GM12874 (cell line): ENCODE measurements at regions not wholly inside any gene's neighbourhood (a gene's known extent, or its start where the extent isn't known, plus 50 kb on each side); places are given as distances from the start of the nearest gene placed in this dataset.

Experiments used
- TF ChIP-seq, protein P1 (sequence below): IDR thresholded peaks from 2 replicates; pipeline ENCODE4 v1.5.1; 2011; ENCODE audit warnings: low read depth, mild to moderate bottlenecking, control low read depth, low read length, moderate library complexity; ENCODE audit not compliant: insufficient read depth

DNA sequence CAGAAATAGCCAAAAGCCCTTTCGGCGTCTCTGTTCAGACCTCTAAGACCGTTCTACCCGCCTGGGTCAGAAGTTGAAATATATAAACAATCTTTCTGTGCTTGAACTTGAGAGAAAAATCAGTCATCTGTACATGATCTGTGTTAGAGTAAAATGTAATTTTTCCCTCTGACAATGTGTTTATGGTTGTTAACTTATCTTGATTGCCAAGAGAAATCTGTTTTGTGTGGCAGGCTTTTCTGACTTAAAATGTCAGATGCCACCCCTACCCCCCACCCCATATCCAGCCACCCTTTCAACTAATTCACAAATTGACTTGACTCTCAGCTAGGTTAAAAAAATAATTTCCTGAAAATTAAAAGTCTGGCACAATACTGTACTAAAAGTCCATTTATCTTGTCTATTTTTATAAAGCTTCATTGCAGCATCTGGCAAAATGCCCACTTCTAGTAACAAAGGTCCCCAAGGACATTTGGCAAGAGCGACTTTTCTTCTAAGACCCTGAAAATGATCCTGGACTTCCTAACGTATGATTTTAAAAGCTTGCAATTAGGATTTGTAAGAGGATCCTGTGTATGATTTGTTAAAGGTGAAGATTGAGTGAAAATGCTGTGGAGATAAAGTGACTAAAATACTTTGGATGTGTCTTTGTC, 304.2 kb downstream of the EPHA4 start:
- TF ChIP-seq, protein P1, sequence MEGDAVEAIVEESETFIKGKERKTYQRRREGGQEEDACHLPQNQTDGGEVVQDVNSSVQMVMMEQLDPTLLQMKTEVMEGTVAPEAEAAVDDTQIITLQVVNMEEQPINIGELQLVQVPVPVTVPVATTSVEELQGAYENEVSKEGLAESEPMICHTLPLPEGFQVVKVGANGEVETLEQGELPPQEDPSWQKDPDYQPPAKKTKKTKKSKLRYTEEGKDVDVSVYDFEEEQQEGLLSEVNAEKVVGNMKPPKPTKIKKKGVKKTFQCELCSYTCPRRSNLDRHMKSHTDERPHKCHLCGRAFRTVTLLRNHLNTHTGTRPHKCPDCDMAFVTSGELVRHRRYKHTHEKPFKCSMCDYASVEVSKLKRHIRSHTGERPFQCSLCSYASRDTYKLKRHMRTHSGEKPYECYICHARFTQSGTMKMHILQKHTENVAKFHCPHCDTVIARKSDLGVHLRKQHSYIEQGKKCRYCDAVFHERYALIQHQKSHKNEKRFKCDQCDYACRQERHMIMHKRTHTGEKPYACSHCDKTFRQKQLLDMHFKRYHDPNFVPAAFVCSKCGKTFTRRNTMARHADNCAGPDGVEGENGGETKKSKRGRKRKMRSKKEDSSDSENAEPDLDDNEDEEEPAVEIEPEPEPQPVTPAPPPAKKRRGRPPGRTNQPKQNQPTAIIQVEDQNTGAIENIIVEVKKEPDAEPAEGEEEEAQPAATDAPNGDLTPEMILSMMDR: no peak

DNA sequence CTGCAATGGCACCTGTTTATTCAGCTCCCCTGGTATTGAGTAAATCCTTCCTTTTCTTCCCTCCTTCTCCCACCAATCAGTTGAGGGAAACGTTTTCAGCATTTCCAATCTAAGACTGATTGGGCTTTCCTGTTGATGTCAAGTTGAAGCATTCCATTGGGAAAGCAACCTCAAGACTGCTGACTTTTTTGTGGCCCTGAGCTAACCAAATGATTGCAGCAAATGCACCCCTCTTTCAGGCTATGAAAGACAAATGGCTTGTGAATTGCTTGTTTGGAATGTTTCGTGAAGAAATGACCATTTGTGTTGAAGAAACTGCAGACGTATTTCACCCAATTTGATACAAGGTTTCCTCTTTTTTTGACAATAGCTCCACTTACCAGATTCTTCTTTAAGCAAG, 303.5 kb downstream of the EPHA4 start:
- TF ChIP-seq, protein P1: no peak

DNA sequence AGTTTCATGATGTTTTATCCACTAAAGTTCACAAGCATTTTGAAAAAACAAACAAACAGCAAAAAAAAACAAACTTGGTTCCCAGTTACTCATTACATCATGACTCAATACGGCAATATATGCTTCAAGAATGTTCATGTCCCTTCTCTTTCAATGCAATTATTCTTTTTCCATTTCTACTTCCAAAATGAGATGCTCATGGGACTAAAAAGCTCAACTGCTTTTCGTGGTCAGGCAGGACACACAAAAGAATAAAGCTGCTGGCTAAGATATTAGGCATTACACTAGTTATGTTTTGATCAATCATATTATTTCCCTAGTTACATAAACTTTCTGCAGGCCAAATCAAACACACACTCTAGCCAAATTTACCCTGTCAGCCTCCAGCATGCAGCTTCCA, 301.3 kb downstream of the EPHA4 start:
- TF ChIP-seq, protein P1: no peak

DNA sequence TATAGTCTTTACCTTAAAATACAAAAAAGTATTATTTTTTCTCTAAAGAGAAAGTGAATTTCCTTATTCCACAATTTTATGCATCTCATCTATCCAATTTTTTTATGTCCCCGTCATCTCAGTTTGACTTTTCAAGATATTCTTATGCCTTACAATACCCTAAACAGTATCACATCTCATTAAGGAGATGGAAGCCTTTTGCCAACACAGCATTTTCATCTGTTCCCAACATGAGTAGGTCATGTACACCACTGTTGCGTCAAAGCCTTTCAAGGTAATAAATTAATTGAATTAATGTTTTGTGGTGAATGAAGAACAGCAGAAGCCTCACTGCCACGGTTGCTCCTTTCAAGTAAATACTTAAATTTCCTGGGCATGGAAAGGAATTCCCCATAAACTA, 299.4 kb downstream of the EPHA4 start:
- TF ChIP-seq, protein P1: no peak

DNA sequence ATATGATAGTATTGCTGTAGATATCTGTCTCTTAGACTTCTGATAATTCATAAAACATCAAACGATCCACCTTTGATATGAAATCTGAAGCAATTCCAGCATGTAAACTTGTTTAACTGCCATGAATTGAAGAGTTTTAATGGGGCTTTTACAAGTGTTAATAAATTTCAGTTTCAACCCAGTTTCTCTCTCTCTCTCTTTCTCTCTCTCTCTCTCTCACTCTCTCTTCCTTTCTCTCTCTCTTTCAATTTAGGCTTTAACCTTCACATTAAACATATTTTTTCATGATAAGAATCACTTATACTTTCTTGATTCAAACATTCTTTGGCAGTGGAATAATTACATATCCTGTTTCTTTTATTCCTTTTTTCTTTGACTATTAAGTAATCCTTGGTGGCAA, 296.1 kb downstream of the EPHA4 start:
- TF ChIP-seq, protein P1: no peak

DNA sequence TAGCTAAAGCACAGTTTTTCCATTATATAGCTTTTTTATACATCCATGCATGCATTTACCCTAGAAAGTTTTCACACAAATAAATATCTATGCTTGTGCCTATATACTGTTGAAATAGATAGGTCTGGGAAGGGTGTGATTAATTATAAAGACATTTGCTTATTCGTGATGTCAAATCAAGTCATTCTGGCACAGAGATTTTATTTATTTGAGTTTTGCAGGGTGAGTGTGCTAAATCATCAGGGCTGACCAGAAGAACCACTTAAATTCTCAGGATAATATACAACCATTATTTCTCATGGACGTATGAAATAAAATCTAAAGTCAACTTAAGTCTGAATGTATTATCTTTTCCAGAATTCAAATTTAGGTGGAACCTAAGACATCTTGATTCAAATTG, 295.5 kb downstream of the EPHA4 start:
- TF ChIP-seq, protein P1: no peak

DNA sequence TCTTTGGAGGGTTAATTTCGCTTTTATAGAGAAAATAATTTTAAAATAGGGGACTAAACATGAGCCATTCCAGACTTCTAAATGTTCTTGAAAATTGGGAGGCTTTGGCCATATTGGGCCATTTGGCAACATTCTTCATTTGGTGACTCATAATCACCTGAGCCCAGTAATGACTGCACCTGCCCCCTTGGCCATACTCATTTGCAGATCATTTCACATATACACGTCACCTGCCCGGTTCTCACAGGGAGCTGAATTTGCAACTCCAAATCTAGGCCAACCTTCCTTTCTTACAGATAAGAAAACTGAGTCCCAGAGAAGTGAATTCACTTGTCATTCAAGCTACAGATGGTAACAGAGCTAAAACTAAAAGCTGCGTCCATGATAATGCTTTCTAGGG, 289.7 kb downstream of the EPHA4 start:
- TF ChIP-seq, protein P1: no peak
